ENCODE measurements at regions not wholly inside any gene's neighbourhood (a gene's known extent, or its start where the extent isn't known, plus 50 kb on each side); places are given as distances from the start of the nearest gene placed in this dataset.

DNA sequence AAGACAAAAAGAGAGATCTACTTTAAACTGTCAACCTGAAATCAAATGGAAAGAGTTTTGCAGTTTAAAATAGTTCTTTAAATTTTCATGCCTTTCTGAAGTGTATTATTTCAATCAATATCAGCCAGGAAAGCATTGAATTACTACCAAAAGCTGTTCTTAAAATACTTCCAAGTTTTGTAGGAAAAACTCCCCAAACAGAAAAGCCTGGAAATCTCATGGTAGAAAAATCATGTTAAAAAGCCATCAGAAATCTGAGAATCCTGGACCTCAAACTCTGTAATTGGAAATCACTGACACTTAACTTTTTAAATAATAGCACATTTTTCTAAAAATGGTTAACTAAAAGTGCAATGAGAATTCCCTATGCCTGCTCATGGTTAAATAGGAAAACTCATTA, 63.3 kb upstream of the CNTNAP4 start:
- intact Hi-C loops (cut with DNase I) = no loop called here
- H3K36me3 ChIP-seq (replicated peaks in 1 of 2; ENCODE audit: insufficient read depth in 1 of 2, low read depth in 2 of 2) = no peaks in the 10 kb centered on the region
- no peak overlapping the region for H3K27ac ChIP-seq
- H3K4me1 ChIP-seq = no peaks in the 10 kb centered on the region
- no peak overlapping the region for H3K4me3 ChIP-seq
- H3K9me3 ChIP-seq = no peaks in the 10 kb centered on the region
- H3K27me3 ChIP-seq = no peaks in the 10 kb centered on the region
- no peak for DNase-seq
- TF ChIP-seq, protein P1, sequence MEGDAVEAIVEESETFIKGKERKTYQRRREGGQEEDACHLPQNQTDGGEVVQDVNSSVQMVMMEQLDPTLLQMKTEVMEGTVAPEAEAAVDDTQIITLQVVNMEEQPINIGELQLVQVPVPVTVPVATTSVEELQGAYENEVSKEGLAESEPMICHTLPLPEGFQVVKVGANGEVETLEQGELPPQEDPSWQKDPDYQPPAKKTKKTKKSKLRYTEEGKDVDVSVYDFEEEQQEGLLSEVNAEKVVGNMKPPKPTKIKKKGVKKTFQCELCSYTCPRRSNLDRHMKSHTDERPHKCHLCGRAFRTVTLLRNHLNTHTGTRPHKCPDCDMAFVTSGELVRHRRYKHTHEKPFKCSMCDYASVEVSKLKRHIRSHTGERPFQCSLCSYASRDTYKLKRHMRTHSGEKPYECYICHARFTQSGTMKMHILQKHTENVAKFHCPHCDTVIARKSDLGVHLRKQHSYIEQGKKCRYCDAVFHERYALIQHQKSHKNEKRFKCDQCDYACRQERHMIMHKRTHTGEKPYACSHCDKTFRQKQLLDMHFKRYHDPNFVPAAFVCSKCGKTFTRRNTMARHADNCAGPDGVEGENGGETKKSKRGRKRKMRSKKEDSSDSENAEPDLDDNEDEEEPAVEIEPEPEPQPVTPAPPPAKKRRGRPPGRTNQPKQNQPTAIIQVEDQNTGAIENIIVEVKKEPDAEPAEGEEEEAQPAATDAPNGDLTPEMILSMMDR (IDR thresholded peaks at IDR 0.05) = no peak
- TF ChIP-seq POLR2A (IDR thresholded peaks at IDR 0.05) = no peak
- ATAC-seq = no peak

DNA sequence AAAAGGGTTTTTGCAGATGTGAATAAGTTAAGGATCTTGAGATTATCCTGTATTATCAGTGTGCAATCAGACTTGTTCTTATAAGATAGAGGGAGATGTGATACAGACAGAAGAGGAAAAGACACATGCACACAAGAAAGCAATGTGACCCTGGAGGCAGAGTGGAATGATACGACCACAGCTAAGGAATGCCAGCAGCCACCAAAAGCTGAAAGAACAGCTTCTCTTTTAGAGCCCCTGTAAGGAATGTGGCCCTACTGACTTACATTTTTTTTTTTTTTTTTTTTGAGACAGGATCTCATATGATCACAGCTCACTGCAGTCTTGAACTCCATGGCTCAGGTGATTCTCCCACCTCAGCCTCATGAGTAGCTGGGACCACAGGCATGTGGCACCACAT, 62.3 kb upstream of the CNTNAP4 start:
- no peaks in the 10 kb centered on the region for H3K4me1 ChIP-seq
- WGBS, 2 donors = 55 to 62% methylated on average over 1 of the region's 1 CpG
- no peaks in the 10 kb centered on the region for H3K9me3 ChIP-seq
- no peak for TF ChIP-seq POLR2A (IDR thresholded peaks at IDR 0.05)
- TF ChIP-seq, protein P1 (IDR thresholded peaks at IDR 0.05) = no peak
- no peaks in the 10 kb centered on the region for H3K27me3 ChIP-seq
- intact Hi-C loops (cut with DNase I) = no loop called here
- no peak overlapping the region for H3K4me3 ChIP-seq
- H3K36me3 ChIP-seq (replicated peaks in 1 of 2; ENCODE audit: insufficient read depth in 1 of 2, low read depth in 2 of 2) = no peaks in the 10 kb centered on the region
- no peak for DNase-seq
- H3K27ac ChIP-seq = no peak overlapping the region
- ATAC-seq = no peak

DNA sequence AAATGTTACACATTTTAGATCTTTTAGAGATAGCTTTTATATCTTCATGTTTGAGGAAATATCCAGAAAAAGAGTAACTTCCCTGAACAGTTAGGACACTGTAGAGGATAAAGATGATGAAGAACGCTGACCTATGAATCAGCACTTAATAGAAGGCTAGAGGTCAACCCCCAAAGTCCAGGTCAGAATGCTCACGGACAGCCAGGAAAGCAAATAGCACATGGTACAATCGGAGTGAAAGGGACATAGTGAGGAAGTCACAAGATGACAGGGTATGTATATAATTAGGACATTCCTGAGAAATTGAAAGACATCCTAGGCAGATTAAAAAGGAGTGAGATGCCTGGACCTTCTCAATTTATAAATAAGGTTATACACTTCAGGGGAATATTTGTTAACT, 55.1 kb upstream of the CNTNAP4 start:
- Histone ChIP-seq H3K4me3 (no peak overlapping the region), H3K36me3 (replicated peaks in 1 of 2; ENCODE audit: insufficient read depth in 1 of 2, low read depth in 2 of 2) (no peaks in the 10 kb centered on the region), H3K4me1 (peaks cover 8% of the 10 kb centered on the region), H3K27me3 (no peaks in the 10 kb centered on the region), H3K27ac (no peak overlapping the region), H3K9me3 (no peaks in the 10 kb centered on the region)
- no peak for TF ChIP-seq POLR2A (IDR thresholded peaks at IDR 0.05)
- TF ChIP-seq, protein P1 (IDR thresholded peaks at IDR 0.05) = no peak
- intact Hi-C loops (cut with DNase I) = no loop called here
- WGBS, 2 donors = 10 to 12% methylated on average over 3 of the region's 3 CpGs
- no peak for ATAC-seq
- no peak for DNase-seq

DNA sequence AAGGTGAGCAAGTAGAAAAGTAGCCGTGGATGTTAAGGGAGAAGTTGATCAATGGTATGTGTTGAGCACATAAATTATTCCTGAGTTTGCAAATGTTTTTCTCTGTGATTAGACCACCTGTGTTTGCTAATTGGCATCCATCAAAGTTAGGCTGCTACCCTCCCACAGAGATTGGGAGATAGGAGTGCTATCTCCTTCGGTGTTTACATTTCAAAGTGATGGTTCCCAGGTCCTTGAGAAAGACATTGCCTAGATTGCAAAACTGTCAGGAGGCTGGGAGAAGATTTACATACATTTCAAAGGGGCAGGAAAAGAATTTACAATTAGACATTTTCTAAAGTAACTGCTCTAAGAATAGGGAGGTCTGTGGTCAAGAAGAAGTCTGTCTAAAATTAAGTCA, 54.3 kb upstream of the CNTNAP4 start:
- H3K36me3 ChIP-seq (replicated peaks in 1 of 2; ENCODE audit: insufficient read depth in 1 of 2, low read depth in 2 of 2) = no peaks in the 10 kb centered on the region
- H3K9me3 ChIP-seq = no peaks in the 10 kb centered on the region
- H3K4me1 ChIP-seq = peaks cover 8% of the 10 kb centered on the region
- TF ChIP-seq POLR2A (IDR thresholded peaks at IDR 0.05) = no peak
- TF ChIP-seq, protein P1 (IDR thresholded peaks at IDR 0.05) = no peak
- no peak overlapping the region for H3K27ac ChIP-seq
- ATAC-seq (no peak), DNase-seq (no peak)
- no peak overlapping the region for H3K4me3 ChIP-seq
- intact Hi-C loops (cut with DNase I) = no loop called here
- H3K27me3 ChIP-seq = no peaks in the 10 kb centered on the region
- WGBS, 2 donors = 16 to 21% methylated on average over 2 of the region's 2 CpGs

- no peak overlapping the region for H3K27ac ChIP-seq
- no peak overlapping the region for H3K4me3 ChIP-seq
- H3K4me1 ChIP-seq = peaks cover 4% of the 10 kb centered on the region
- DNase-seq (no peak), ATAC-seq (no peak)
- H3K36me3 ChIP-seq (replicated peaks in 1 of 2; ENCODE audit: insufficient read depth in 1 of 2, low read depth in 2 of 2) = no peaks in the 10 kb centered on the region
- H3K9me3 ChIP-seq = no peaks in the 10 kb centered on the region
- TF ChIP-seq POLR2A (IDR thresholded peaks at IDR 0.05) = no peak
- TF ChIP-seq, protein P1 (IDR thresholded peaks at IDR 0.05) = no peak
- intact Hi-C loops (cut with DNase I) = no loop called here
- 88 to 89% methylated on average over 14 of the region's 14 CpGs for WGBS, 2 donors
- H3K27me3 ChIP-seq = no peaks in the 10 kb centered on the region
Measured at GRCh38 chr16:76226011-76226410, 51.2 kb upstream of the CNTNAP4 start.

Data from body of pancreas (tissue), 4 donors.